ENCODE measurements at regions not wholly inside any gene's neighbourhood (a gene's known extent, or its start where the extent isn't known, plus 50 kb on each side); places are given as distances from the start of the nearest gene placed in this dataset.

DNA sequence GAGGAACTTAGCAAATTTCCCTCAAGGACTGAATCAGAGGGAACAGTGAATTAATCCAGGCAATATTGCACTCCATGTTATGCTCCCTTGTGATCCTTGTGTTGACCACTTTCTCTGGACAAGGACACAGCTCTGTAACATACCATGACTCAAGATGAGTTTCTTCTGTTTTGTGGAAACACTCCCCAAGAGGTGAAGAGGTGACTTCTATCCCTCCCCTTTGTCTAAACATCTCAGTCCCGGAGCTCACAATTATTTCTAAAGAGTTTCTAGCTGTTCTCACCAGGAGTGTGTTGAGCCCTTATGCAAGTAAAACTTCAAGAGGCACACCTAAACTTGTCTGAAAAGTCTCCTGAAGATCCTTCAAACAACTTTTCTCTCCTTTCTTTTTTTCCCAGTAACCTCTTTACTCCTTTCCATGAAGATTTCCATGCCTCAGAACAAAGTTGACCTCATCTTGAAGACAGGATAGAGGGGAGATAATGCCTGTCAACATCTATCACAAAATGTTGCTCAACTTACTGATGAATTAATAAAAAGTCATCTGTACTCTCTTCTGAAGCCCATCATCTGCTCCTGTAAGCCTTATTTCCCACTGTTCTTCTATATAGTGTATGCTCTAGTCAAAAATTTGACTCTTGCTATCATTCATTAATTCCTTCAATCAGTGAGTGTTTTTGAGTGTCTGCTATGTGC, 429.1 kb downstream of the SPRY1 start:
- TF ChIP-seq MYBL2 (CRISPR knock-in tag; IDR thresholded peaks at IDR 0.05) (no peak), CTCF (IDR thresholded peaks at IDR 0.05) (no peak)
- TF ChIP-seq, protein P1, sequence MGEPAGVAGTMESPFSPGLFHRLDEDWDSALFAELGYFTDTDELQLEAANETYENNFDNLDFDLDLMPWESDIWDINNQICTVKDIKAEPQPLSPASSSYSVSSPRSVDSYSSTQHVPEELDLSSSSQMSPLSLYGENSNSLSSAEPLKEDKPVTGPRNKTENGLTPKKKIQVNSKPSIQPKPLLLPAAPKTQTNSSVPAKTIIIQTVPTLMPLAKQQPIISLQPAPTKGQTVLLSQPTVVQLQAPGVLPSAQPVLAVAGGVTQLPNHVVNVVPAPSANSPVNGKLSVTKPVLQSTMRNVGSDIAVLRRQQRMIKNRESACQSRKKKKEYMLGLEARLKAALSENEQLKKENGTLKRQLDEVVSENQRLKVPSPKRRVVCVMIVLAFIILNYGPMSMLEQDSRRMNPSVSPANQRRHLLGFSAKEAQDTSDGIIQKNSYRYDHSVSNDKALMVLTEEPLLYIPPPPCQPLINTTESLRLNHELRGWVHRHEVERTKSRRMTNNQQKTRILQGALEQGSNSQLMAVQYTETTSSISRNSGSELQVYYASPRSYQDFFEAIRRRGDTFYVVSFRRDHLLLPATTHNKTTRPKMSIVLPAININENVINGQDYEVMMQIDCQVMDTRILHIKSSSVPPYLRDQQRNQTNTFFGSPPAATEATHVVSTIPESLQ (CRISPR knock-in tag; IDR thresholded peaks at IDR 0.05), result no peak

All from WTC11 (cell line).